ENCODE measurements at regions not wholly inside any gene's neighbourhood (a gene's known extent, or its start where the extent isn't known, plus 50 kb on each side); places are given as distances from the start of the nearest gene placed in this dataset.

GRCh38 chr3:106167728-106168127 lies 298.9 kb upstream of the CBLB start:
- H3K4me3 ChIP-seq (ENCODE audit: low read depth in 1 of 3, low read length in 3 of 3), result no peak overlapping the region
- H3K4me1 ChIP-seq (ENCODE audit: control insufficient read depth in 4 of 4, insufficient read depth in 4 of 4, low read length in 3 of 4), result peaks cover 0 to 3% (median 1%) of the 10 kb centered on the region in 4 donors
- 89% methylated on average over 8 of the region's 8 CpGs for WGBS
- no peak for TF ChIP-seq RAD21 (IDR thresholded peaks at IDR 0.05)
- no peaks in the 10 kb centered on the region for H3K27me3 ChIP-seq (ENCODE audit: control insufficient read depth in 4 of 4, insufficient read depth in 4 of 4, low read length in 3 of 4)
- no peak overlapping the region for H3K9ac ChIP-seq (ENCODE audit: low read depth in 1 of 2, low read length in 2 of 2)
- H3K27ac ChIP-seq (ENCODE audit: low read depth in 1 of 2, low read length in 2 of 2), result no peak overlapping the region
- no peak for DNase-seq (ENCODE audit: low spot score)
- H3K9me3 ChIP-seq (ENCODE audit: control insufficient read depth in 4 of 4, low read length in 3 of 4), result peaks cover 0 to 2% (median 0%) of the 10 kb centered on the region in 4 donors
- H3K36me3 ChIP-seq (ENCODE audit: control insufficient read depth in 4 of 4, insufficient read depth in 3 of 4, low read depth in 1 of 4, low read length in 3 of 4), result no peaks in the 10 kb centered on the region

GRCh38 chr3:106168962-106169750 lies 300.3 kb upstream of the CBLB start:
- Histone ChIP-seq H3K9me3 (ENCODE audit: control insufficient read depth in 4 of 4, low read length in 3 of 4) (no peaks in the 10 kb centered on the region), H3K4me3 (ENCODE audit: low read depth in 1 of 3, low read length in 3 of 3) (no peak overlapping the region), H3K36me3 (ENCODE audit: control insufficient read depth in 4 of 4, insufficient read depth in 3 of 4, low read depth in 1 of 4, low read length in 3 of 4) (no peaks in the 10 kb centered on the region), H3K9ac (ENCODE audit: low read depth in 1 of 2, low read length in 2 of 2) (no peak overlapping the region), H3K27ac (ENCODE audit: low read depth in 1 of 2, low read length in 2 of 2) (no peak overlapping the region), H3K27me3 (ENCODE audit: control insufficient read depth in 4 of 4, insufficient read depth in 4 of 4, low read length in 3 of 4) (no peaks in the 10 kb centered on the region), H3K4me1 (ENCODE audit: control insufficient read depth in 4 of 4, insufficient read depth in 4 of 4, low read length in 3 of 4) (peaks cover 0 to 4% (median 2%) of the 10 kb centered on the region in 4 donors)
- TF ChIP-seq YY1 (IDR thresholded peaks at IDR 0.05) (no peak), MAX (IDR thresholded peaks at IDR 0.05) (no peak), FOXA1 (IDR thresholded peaks at IDR 0.05) (no peak)
- 73% methylated on average over 5 of the region's 5 CpGs for WGBS
- no peak for DNase-seq (ENCODE audit: low spot score)

GRCh38 chr3:106170636-106171035 lies 301.8 kb upstream of the CBLB start:
- Histone ChIP-seq H3K27me3 (ENCODE audit: control insufficient read depth in 4 of 4, insufficient read depth in 4 of 4, low read length in 3 of 4) (no peaks in the 10 kb centered on the region), H3K9me3 (ENCODE audit: control insufficient read depth in 4 of 4, low read length in 3 of 4) (no peaks in the 10 kb centered on the region), H3K4me3 (ENCODE audit: low read depth in 1 of 3, low read length in 3 of 3) (no peak overlapping the region), H3K27ac (ENCODE audit: low read depth in 1 of 2, low read length in 2 of 2) (no peak overlapping the region), H3K36me3 (ENCODE audit: control insufficient read depth in 4 of 4, insufficient read depth in 3 of 4, low read depth in 1 of 4, low read length in 3 of 4) (no peaks in the 10 kb centered on the region), H3K4me1 (ENCODE audit: control insufficient read depth in 4 of 4, insufficient read depth in 4 of 4, low read length in 3 of 4) (peaks cover 0 to 4% (median 2%) of the 10 kb centered on the region in 4 donors), H3K9ac (ENCODE audit: low read depth in 1 of 2, low read length in 2 of 2) (no peak overlapping the region)
- no peak for DNase-seq (ENCODE audit: low spot score)
- 86% methylated on average over 1 of the region's 1 CpG for WGBS
- TF ChIP-seq ATF3 (IDR thresholded peaks at IDR 0.05), result no peak
- TF ChIP-seq REST (IDR thresholded peaks at IDR 0.05), result no peak
- no peak for TF ChIP-seq HNF4A (conservative IDR thresholded peaks at IDR 0.05)
- TF ChIP-seq EGR1 (IDR thresholded peaks at IDR 0.05; ENCODE audit: low read depth in 2 of 2), result no peak

- 91% methylated on average over 4 of the region's 4 CpGs for WGBS
- Histone ChIP-seq H3K4me1 (ENCODE audit: control insufficient read depth in 4 of 4, insufficient read depth in 4 of 4, low read length in 3 of 4) (peaks cover 0 to 4% (median 2%) of the 10 kb centered on the region in 4 donors), H3K27me3 (ENCODE audit: control insufficient read depth in 4 of 4, insufficient read depth in 4 of 4, low read length in 3 of 4) (no peaks in the 10 kb centered on the region), H3K36me3 (ENCODE audit: control insufficient read depth in 4 of 4, insufficient read depth in 3 of 4, low read depth in 1 of 4, low read length in 3 of 4) (no peaks in the 10 kb centered on the region), H3K4me3 (ENCODE audit: low read depth in 1 of 3, low read length in 3 of 3) (no peak overlapping the region), H3K9ac (ENCODE audit: low read depth in 1 of 2, low read length in 2 of 2) (no peak overlapping the region), H3K9me3 (ENCODE audit: control insufficient read depth in 4 of 4, low read length in 3 of 4) (no peaks in the 10 kb centered on the region), H3K27ac (ENCODE audit: low read depth in 1 of 2, low read length in 2 of 2) (no peak overlapping the region)
- DNase-seq (ENCODE audit: low spot score), result no peak
- TF ChIP-seq MAX (IDR thresholded peaks at IDR 0.05) (no peak), HNF4A (conservative IDR thresholded peaks at IDR 0.05) (no peak), SP1 (IDR thresholded peaks at IDR 0.05) (no peak), ATF3 (IDR thresholded peaks at IDR 0.05) (no peak), EGR1 (IDR thresholded peaks at IDR 0.05; ENCODE audit: low read depth in 2 of 2) (no peak)
Measured at GRCh38 chr3:106172101-106172500, 303.3 kb upstream of the CBLB start.

Data from liver (tissue), 7 donors.